Nephron (organoid): ENCODE measurements at regions not wholly inside any gene's neighbourhood (a gene's known extent, or its start where the extent isn't known, plus 50 kb on each side); places are given as distances from the start of the nearest gene placed in this dataset.

Source experiments
- H3K27ac Mint-ChIP-seq, 3 experiments: 2 replicates each; pipeline ENCODE4 v1.8.0; 2020; ENCODE audit warnings: mixed read lengths in 3 of 3, mild to moderate bottlenecking in 2 of 3, moderate library complexity in 1 of 3
- H3K27me3 Mint-ChIP-seq: 2 replicates; pipeline ENCODE4 v1.8.0; 2021; ENCODE audit warnings: low read depth, mild to moderate bottlenecking, moderate library complexity, mixed read lengths
- H3K36me3 Mint-ChIP-seq: 2 replicates; pipeline ENCODE4 v1.8.0; 2020; ENCODE audit warnings: low read depth, mixed read lengths
- H3K4me1 Mint-ChIP-seq: 2 replicates; pipeline ENCODE4 v1.8.0; 2020; ENCODE audit warnings: mixed read lengths
- H3K4me3 Mint-ChIP-seq, 3 experiments: 2 replicates each; pipeline ENCODE4 v1.8.0; 2020; ENCODE audit warnings: mild to moderate bottlenecking in 3 of 3, mixed read lengths in 3 of 3, moderate library complexity in 2 of 3
- H3K9me3 Mint-ChIP-seq: 2 replicates; pipeline ENCODE4 v1.8.0; 2020; ENCODE audit warnings: mixed read lengths
- CTCF ChIP-seq, 3 experiments: fragments of 200-600 bp; sonication (generic); IDR thresholded peaks; one replicate each; pipeline ENCODE4 v1.5.0; 2021; ENCODE audit warnings: antibody characterized with exemption in 3 of 3; ENCODE audit not compliant: unreplicated experiment in 3 of 3

- H3K4me3 Mint-ChIP-seq: peak overlapping the region in 2 of 3 experiments; percentile 20 to 26
Observed at GRCh38 chr1:86296305-86297205, 99.6 kb downstream of the ODF2L start.

GRCh38 chr1:86289746-86290145, 106.4 kb downstream of the ODF2L start:
- H3K36me3 Mint-ChIP-seq: peaks cover 11% of the 10 kb centered on the region
- H3K4me1 Mint-ChIP-seq: peaks cover 27% of the 10 kb centered on the region
- H3K4me3 Mint-ChIP-seq: no peak overlapping the region
- peaks cover 11% of the 10 kb centered on the region for H3K9me3 Mint-ChIP-seq
- H3K27ac Mint-ChIP-seq: peak overlapping the region in 1 of 3 experiments; percentile 67
- no peak for TF ChIP-seq CTCF (IDR thresholded peaks at IDR 0.05; ENCODE audit: unreplicated experiment in 3 of 3)
- no peaks in the 10 kb centered on the region for H3K27me3 Mint-ChIP-seq

More at GRCh38 chr1:86296305-86297205, 99.6 kb downstream of the ODF2L start:
- Mint-ChIP-seq H3K36me3 (peaks cover 19% of the 10 kb centered on the region), H3K9me3 (peaks cover 25% of the 10 kb centered on the region), H3K27me3 (no peaks in the 10 kb centered on the region), H3K4me1 (peaks cover 15% of the 10 kb centered on the region), H3K27ac (peak overlapping the region in 1 of 3 experiments; percentile 11)
- no peak for TF ChIP-seq CTCF (IDR thresholded peaks at IDR 0.05; ENCODE audit: unreplicated experiment in 3 of 3)

GRCh38 chr1:86289161-86289560, 107.0 kb downstream of the ODF2L start:
- H3K4me1 Mint-ChIP-seq: peaks cover 27% of the 10 kb centered on the region
- peak overlapping the region in 1 of 3 experiments; percentile 67 for H3K27ac Mint-ChIP-seq
- TF ChIP-seq CTCF (IDR thresholded peaks at IDR 0.05; ENCODE audit: unreplicated experiment in 3 of 3): no peak
- H3K36me3 Mint-ChIP-seq: peaks cover 11% of the 10 kb centered on the region
- peaks cover 11% of the 10 kb centered on the region for H3K9me3 Mint-ChIP-seq
- no peak overlapping the region for H3K4me3 Mint-ChIP-seq
- no peaks in the 10 kb centered on the region for H3K27me3 Mint-ChIP-seq

- H3K4me1 Mint-ChIP-seq: peaks cover 27% of the 10 kb centered on the region
- TF ChIP-seq CTCF (IDR thresholded peaks at IDR 0.05; ENCODE audit: unreplicated experiment in 3 of 3): no peak
- peaks cover 9% of the 10 kb centered on the region for H3K9me3 Mint-ChIP-seq
Observed at GRCh38 chr1:86288586-86289147, 107.5 kb downstream of the ODF2L start.

DNA sequence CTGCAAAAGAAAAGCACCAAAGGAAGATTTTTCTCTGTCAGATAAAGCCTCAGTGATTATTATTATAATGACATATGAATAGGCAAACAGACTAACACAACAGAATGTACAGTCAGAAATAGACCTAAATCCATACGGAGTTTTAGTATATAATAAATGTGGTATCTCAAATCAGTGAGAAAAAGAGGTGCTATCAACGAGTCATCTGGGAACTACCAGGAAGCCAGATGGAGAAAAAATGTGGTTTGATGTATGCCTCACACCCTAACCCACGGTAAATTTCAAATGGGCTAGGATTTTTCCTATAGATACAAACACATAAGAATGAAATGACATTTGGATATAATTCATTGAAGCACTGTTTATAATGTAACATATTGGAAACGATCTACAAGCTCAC, 110.3 kb downstream of the ODF2L start:
- no peaks in the 10 kb centered on the region for H3K36me3 Mint-ChIP-seq
- TF ChIP-seq CTCF (IDR thresholded peaks at IDR 0.05; ENCODE audit: unreplicated experiment in 3 of 3): no peak
- no peak overlapping the region for H3K27ac Mint-ChIP-seq
- H3K27me3 Mint-ChIP-seq: no peaks in the 10 kb centered on the region
- H3K9me3 Mint-ChIP-seq: no peaks in the 10 kb centered on the region
- H3K4me1 Mint-ChIP-seq: peaks cover 24% of the 10 kb centered on the region
- no peak overlapping the region for H3K4me3 Mint-ChIP-seq

More at GRCh38 chr1:86288586-86289147, 107.5 kb downstream of the ODF2L start:
- Mint-ChIP-seq H3K27me3 (no peaks in the 10 kb centered on the region), H3K4me3 (no peak overlapping the region), H3K27ac (peak overlapping the region in 1 of 3 experiments; percentile 67), H3K36me3 (peaks cover 11% of the 10 kb centered on the region)
